HUES64 (cell line): ENCODE measurements at regions not wholly inside any gene's neighbourhood (a gene's known extent, or its start where the extent isn't known, plus 50 kb on each side); places are given as distances from the start of the nearest gene placed in this dataset.
"Not testable (repeated sequence)": the region's sequence is repeated elsewhere in the genome, so short reads cannot be mapped to it uniquely, and the experiment has no call there.

Experiments
- H3K27ac ChIP-seq: 2 replicates; pipeline ENCODE4 v1.7.0; 2013; ENCODE audit warnings: low read depth, low read length, inconsistent platforms
- H3K27me3 ChIP-seq: 2 replicates; pipeline ENCODE4 v1.6.1; 2013; ENCODE audit warnings: mild to moderate bottlenecking, low read length; ENCODE audit not compliant: insufficient read depth
- H3K36me3 ChIP-seq: 2 replicates; pipeline ENCODE4 v1.6.1; 2013; ENCODE audit warnings: mild to moderate bottlenecking, low read length; ENCODE audit not compliant: insufficient read depth
- H3K4me1 ChIP-seq: 2 replicates; pipeline ENCODE4 v1.6.1; 2013; ENCODE audit warnings: mild to moderate bottlenecking, low read length, moderate library complexity; ENCODE audit not compliant: insufficient read depth
- H3K4me3 ChIP-seq: 2 replicates; pipeline ENCODE4 v1.5.1; 2013; ENCODE audit warnings: mild to moderate bottlenecking, low read length, moderate library complexity
- H3K9ac ChIP-seq: 2 replicates; pipeline ENCODE4 v1.6.1; 2013; ENCODE audit warnings: mild to moderate bottlenecking, low read depth, low read length
- H3K9me3 ChIP-seq: 2 replicates; pipeline ENCODE4 v1.6.1; 2013; ENCODE audit warnings: low read depth, low read length; ENCODE audit not compliant: insufficient read depth
- WGBS: fragments of 150-250, 120-280 bp; methylation state at CpG from one replicate; pipeline ENCODE4 v1.1.7; 2013; ENCODE audit warnings: missing lambda C conversion rate; 5-methylcytosine and 5-hydroxymethylcytosine counted together

- H3K4me3 ChIP-seq, H3K9ac ChIP-seq, H3K4me1 ChIP-seq, H3K27ac ChIP-seq, H3K9me3 ChIP-seq, H3K27me3 ChIP-seq, H3K36me3 ChIP-seq: not testable (repeated sequence)
- 80% methylated on average over 8 of the region's 15 CpGs for WGBS
Measured at GRCh38 chr2:111312897-111313607, 192.3 kb downstream of the BCL2L11 start.

DNA sequence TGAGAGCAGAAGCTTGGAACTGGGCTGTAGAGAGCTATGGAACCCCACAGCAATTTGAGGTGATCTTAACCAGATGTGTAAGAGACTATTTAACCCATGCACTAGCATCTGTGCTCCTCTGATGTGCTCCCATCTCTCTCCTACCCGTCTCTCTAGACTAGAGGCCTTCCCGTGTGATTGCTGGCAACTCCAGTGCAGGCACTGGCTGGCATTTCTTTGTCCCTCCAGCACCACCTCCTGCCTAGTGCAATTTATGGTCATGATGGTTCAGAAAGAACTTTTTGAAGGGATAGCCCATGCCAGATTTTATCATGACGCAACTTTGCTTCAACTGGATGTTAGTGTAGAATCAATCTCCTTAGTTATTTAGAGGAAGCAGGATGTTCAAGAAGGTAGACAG, 193.0 kb downstream of the BCL2L11 start:
- not testable (repeated sequence) for H3K27me3 ChIP-seq, H3K4me3 ChIP-seq, H3K36me3 ChIP-seq, H3K4me1 ChIP-seq, H3K27ac ChIP-seq, H3K9me3 ChIP-seq, H3K9ac ChIP-seq
- 87% methylated on average over 2 of the region's 3 CpGs for WGBS

DNA sequence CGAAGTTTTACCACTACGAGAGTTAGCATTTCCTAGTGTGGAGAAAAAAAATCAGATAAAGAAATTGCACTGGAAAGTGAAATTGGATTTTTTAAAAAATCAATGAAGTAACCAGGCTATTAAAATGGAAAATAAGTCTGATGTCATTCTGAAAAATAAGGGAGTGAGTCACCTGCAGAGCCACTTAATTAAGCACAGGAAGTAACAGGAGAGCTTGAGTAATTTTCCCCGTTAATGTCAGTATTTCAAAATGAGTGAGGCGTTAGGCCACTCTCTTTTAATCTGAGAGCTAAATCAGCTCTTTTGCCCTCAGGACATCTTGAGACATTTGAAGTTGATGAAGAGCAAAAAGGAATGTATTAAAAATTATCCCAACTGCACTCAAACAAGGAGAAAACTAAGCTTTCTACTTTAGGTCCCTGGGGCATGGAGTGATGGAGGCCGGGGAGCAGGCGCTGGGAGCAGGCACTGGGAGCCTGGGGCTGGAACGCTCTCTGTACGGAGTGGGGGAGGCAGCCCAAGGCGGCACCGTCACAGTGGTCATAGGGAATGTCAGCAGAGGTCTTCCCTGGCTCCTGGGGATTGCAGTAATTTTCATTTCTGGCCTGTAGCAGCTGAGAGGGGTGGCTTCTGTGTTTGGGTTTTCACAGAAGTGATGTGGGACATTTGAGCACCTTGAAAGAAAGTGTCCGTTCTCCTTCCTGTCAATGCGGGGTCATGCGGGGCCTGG, 194.6 kb downstream of the BCL2L11 start:
- H3K9ac ChIP-seq, H3K27me3 ChIP-seq, H3K4me3 ChIP-seq, H3K9me3 ChIP-seq, H3K27ac ChIP-seq, H3K36me3 ChIP-seq, H3K4me1 ChIP-seq: not testable (repeated sequence)
- WGBS, result 79% methylated on average over 10 of the region's 13 CpGs

- H3K9me3 ChIP-seq, H3K9ac ChIP-seq, H3K36me3 ChIP-seq, H3K27me3 ChIP-seq, H3K4me3 ChIP-seq, H3K27ac ChIP-seq, H3K4me1 ChIP-seq: not testable (repeated sequence)
- WGBS, result 92% methylated on average over 5 of the region's 9 CpGs
Measured at GRCh38 chr2:111316221-111316741, 195.6 kb downstream of the BCL2L11 start.

DNA sequence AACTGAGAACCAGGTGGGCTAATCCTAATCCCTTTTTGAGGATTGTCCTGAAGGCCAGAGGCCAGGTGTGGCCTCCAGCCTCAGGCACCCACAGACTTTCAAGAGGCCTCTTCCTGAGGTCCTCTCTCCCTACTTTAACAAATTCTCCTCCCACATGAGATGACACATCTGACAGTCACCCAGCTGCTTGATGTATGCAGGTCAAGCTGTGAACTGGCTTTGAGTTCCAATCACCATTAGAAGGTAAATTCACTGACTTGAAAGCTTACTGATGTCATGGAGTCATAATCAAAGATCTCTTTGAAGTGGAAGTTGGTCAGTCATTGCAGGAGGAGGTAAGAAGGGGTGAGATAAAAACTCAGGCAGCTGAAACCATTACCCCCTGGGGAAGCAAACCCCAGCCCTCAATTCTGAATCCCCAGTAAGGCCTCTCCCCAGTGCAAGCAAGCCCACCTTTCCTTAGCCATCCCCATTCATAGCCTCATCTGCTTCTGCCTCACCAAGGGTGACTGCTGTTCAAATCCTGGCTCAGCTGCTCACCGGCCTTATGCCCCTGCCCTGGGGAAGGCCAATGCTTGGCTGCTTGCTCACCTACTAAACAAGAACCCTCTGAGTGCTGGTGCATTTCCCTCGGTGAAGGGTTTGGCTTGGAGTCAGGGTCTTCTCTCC, 196.3 kb downstream of the BCL2L11 start:
- not testable (repeated sequence) for H3K27me3 ChIP-seq, H3K4me1 ChIP-seq, H3K4me3 ChIP-seq, H3K36me3 ChIP-seq, H3K9ac ChIP-seq, H3K9me3 ChIP-seq, H3K27ac ChIP-seq
- WGBS, result 59% methylated on average over 2 of the region's 2 CpGs

GRCh38 chr2:111319552-111319951, 198.8 kb downstream of the BCL2L11 start:
- not testable (repeated sequence) for H3K4me1 ChIP-seq, H3K36me3 ChIP-seq, H3K27me3 ChIP-seq, H3K4me3 ChIP-seq, H3K9ac ChIP-seq, H3K9me3 ChIP-seq, H3K27ac ChIP-seq
- no CpG with 5 or more reads among the region's 6 CpGs for WGBS

GRCh38 chr2:111320264-111320663, 199.6 kb downstream of the BCL2L11 start:
- 32% methylated on average over 2 of the region's 3 CpGs for WGBS
- not testable (repeated sequence) for H3K4me3 ChIP-seq, H3K4me1 ChIP-seq, H3K9ac ChIP-seq, H3K27me3 ChIP-seq, H3K36me3 ChIP-seq, H3K9me3 ChIP-seq
- peak overlapping the region; percentile 46; the same call in 1 of the 2 replicates for H3K27ac ChIP-seq

GRCh38 chr2:111320965-111321364, 200.3 kb downstream of the BCL2L11 start:
- no CpG with 5 or more reads among the region's 1 CpG for WGBS
- not testable (repeated sequence) for H3K36me3 ChIP-seq

GRCh38 chr2:111323384-111323783, 202.7 kb downstream of the BCL2L11 start:
- H3K27me3 ChIP-seq, H3K4me3 ChIP-seq, H3K9me3 ChIP-seq, H3K4me1 ChIP-seq, H3K27ac ChIP-seq, H3K36me3 ChIP-seq, H3K9ac ChIP-seq: not testable (repeated sequence)
- WGBS, result no CpG with 5 or more reads among the region's 5 CpGs

More at GRCh38 chr2:111320965-111321364, 200.3 kb downstream of the BCL2L11 start:
- H3K9me3 ChIP-seq, H3K4me1 ChIP-seq, H3K4me3 ChIP-seq, H3K27me3 ChIP-seq, H3K9ac ChIP-seq, H3K27ac ChIP-seq: not testable (repeated sequence)

DNA sequence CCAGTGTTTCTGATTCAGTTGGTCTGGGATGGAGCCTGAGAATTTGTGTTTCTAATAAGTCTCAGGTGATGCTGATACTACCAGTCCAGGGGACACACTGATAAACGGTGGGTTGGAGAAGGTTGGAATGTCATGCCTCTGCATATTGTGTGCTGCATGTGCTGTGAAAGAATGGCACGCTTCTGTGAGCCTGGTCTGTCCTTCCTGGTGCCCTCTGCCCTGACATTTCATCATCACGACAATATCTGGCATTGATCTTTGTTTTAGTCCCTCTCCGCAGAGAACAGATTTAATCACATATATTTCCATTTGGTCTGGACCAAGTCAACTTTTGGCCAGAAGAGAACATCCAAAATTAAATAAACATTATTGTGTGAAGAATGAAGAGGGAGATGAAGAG, 207.0 kb downstream of the BCL2L11 start:
- WGBS, result no CpG with 5 or more reads among the region's 4 CpGs

GRCh38 chr2:111329309-111329708, 208.6 kb downstream of the BCL2L11 start:
- H3K9me3 ChIP-seq, H3K27ac ChIP-seq, H3K4me1 ChIP-seq, H3K9ac ChIP-seq, H3K4me3 ChIP-seq, H3K36me3 ChIP-seq, H3K27me3 ChIP-seq: not testable (repeated sequence)
- WGBS, result no CpG with 5 or more reads among the region's 4 CpGs

More for the DNA sequence above, 207.0 kb downstream of the BCL2L11 start:
- H3K36me3 ChIP-seq, H3K9ac ChIP-seq, H3K4me1 ChIP-seq, H3K9me3 ChIP-seq, H3K27ac ChIP-seq, H3K27me3 ChIP-seq, H3K4me3 ChIP-seq: not testable (repeated sequence)
